Large intestine (tissue), 3 donors: ENCODE measurements at regions not wholly inside any gene's neighbourhood (a gene's known extent, or its start where the extent isn't known, plus 50 kb on each side); places are given as distances from the start of the nearest gene placed in this dataset.

Source experiments
- DNase-seq, 2 donors: peaks; one replicate each; pipeline versions ENCODE4 v3.0.0 to v3.0.0-alpha.2; 2013
- H3K27ac ChIP-seq: one replicate; pipeline ENCODE4 v1.5.1; 2013; ENCODE audit warnings: low read length
- H3K27me3 ChIP-seq: 2 replicates; pipeline ENCODE4 v1.6.1; 2013; ENCODE audit warnings: low read length; ENCODE audit not compliant: control insufficient read depth, insufficient read depth
- H3K36me3 ChIP-seq: 2 replicates; pipeline ENCODE4 v1.6.1; 2013; ENCODE audit warnings: low read length; ENCODE audit not compliant: control insufficient read depth, insufficient read depth
- H3K4me1 ChIP-seq: one replicate; pipeline ENCODE4 v1.6.1; 2013; ENCODE audit warnings: low read length; ENCODE audit not compliant: control insufficient read depth, insufficient read depth
- H3K4me3 ChIP-seq: one replicate; pipeline ENCODE4 v1.5.1; 2013; ENCODE audit warnings: low read length
- H3K9me3 ChIP-seq: one replicate; pipeline ENCODE4 v1.6.1; 2013; ENCODE audit warnings: mild to moderate bottlenecking, low read depth, low read length, moderate library complexity; ENCODE audit not compliant: control insufficient read depth
- WGBS: methylation state at CpG from one replicate; pipeline ENCODE4 v1.1.5; 2013; ENCODE audit warnings: low lambda C conversion rate; ENCODE audit not compliant: insufficient coverage; 5-methylcytosine and 5-hydroxymethylcytosine counted together

DNA sequence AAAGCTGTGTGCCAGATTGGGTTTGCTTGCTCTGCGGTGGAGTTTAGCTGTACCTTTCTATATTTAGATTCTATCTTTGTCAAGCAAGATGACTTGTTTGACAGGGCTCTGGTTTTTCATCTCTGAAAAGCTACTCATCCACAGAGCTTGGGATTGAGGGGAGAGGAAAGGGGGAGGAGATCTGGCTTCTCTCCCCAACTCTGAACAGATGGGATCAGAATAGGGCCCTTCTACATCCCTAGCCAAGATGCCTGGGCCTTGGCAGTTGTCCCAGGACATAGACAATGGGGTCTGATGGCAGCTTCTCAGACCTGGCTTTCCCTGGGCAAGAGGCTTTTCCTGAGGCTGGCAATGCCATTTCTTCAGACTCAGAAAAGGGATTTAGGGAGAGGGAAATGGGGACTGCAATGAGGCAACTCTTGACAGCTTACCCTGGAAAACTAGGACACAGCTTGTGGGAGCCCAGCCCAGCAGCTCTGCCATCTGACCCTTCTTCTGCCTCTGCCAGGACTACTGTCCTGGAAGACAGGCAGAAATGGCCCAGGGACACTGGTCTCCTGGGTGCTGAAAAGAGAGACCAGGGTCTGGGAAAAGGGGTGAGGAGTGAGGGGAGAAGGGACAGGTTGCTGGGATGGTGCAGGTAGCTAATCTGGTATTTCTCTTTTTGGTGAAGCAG lies 50.2 kb upstream of the ASTN2 start:
- H3K4me1 ChIP-seq, result no peaks in the 10 kb centered on the region
- no peak for DNase-seq
- no peaks in the 10 kb centered on the region for H3K36me3 ChIP-seq
- WGBS, result no CpG with 5 or more reads among the region's 1 CpG
- H3K27ac ChIP-seq, result no peak overlapping the region
- H3K9me3 ChIP-seq, result no peaks in the 10 kb centered on the region
- no peaks in the 10 kb centered on the region for H3K27me3 ChIP-seq
- no peak overlapping the region for H3K4me3 ChIP-seq
